RWPE1 (cell line): ENCODE measurements at regions not wholly inside any gene's neighbourhood (a gene's known extent, or its start where the extent isn't known, plus 50 kb on each side); places are given as distances from the start of the nearest gene placed in this dataset.
"Not testable (repeated sequence)": the region's sequence is repeated elsewhere in the genome, so short reads cannot be mapped to it uniquely, and the experiment has no call there.

Experiments used
- CTCF ChIA-PET: fragments of 350-600 bp; sonication (Branson Sonifier 250); formaldehyde crosslinking; extraction: SDS; loops from one replicate; lab custom pipeline; 2021; lab: Yijun Ruan, JAX
- POLR2A ChIA-PET: fragments of 400-600 bp; formaldehyde crosslinking; extraction: SDS; loops from one replicate; lab custom pipeline; 2020; ENCODE audit warnings: antibody characterized with exemption; ENCODE audit not compliant: low non-redundant PET; lab: Yijun Ruan, JAX
- DNase-seq: peaks from one replicate; pipeline ENCODE4 v3.0.0; 2012; ENCODE audit warnings: low spot score
- H3K27ac ChIP-seq: fragments of 450-650 bp; 2 replicates; pipeline ENCODE4 v1.5.1; 2017
- TF ChIP-seq, protein P1 (sequence below): fragments of 450-650 bp; conservative IDR thresholded peaks from 2 replicates; pipeline ENCODE4 v1.5.1; 2017; ENCODE audit warnings: low read depth, mild to moderate bottlenecking

DNA sequence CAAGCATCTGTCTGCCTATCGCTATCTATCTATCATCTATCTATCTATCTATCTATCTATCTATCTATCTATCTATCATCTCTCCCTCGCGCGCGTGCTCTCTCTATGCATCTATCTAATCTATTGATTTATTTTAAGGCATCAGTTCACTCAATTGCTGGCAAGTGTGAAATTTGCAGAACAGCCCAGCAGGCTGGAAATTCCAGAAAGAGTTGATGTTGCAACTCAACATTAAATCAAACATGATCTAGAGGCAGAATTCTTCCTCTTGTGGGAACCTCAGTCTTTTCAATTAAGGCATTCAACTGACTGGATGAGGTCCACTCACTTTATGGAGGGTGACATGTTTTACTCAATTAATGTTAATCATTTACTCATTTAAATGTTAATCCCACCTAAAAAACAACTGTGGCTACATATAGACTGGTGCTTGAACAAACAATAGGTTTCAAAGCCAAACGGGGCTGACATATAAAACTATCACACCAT, 1210.8 kb downstream of the GALC start:
- TF ChIP-seq, protein P1, sequence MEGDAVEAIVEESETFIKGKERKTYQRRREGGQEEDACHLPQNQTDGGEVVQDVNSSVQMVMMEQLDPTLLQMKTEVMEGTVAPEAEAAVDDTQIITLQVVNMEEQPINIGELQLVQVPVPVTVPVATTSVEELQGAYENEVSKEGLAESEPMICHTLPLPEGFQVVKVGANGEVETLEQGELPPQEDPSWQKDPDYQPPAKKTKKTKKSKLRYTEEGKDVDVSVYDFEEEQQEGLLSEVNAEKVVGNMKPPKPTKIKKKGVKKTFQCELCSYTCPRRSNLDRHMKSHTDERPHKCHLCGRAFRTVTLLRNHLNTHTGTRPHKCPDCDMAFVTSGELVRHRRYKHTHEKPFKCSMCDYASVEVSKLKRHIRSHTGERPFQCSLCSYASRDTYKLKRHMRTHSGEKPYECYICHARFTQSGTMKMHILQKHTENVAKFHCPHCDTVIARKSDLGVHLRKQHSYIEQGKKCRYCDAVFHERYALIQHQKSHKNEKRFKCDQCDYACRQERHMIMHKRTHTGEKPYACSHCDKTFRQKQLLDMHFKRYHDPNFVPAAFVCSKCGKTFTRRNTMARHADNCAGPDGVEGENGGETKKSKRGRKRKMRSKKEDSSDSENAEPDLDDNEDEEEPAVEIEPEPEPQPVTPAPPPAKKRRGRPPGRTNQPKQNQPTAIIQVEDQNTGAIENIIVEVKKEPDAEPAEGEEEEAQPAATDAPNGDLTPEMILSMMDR, result no peak
- DNase-seq, result no peak
- POLR2A ChIA-PET, result no interaction called here
- CTCF ChIA-PET, result no interaction called here
- no peak overlapping the region for H3K27ac ChIP-seq

DNA sequence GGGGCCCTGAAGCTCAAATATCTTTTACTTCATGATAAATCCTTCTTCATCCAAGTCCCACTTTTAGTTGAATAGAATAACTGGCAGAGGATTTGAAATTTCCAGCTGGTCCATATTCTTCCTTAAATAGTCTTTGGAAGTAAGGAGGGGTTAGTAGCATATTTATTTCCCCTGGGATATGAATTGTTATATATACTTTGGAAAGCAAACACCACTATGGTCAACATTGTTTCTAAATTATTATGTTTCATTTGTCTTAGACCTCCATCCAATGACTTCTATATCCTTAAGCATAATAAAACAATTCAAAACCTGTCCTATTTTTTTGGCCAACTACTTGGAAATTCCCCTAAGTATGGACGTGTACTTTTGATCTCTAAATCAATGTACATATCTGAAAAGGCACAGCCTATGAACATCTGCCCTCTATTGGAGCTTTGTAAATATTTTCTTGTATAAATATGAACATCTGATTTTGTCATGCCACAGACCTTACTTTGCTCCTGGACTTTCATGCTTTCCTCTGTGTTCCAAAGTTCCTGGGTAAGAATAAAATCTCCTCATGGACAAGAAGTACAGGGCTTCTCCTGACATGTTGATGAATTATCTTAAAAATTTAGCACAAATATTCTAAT, 1212.0 kb downstream of the GALC start:
- TF ChIP-seq, protein P1, result no peak
- no peak for DNase-seq
- ChIA-PET CTCF (no interaction called here), POLR2A (no interaction called here)
- no peak overlapping the region for H3K27ac ChIP-seq

DNA sequence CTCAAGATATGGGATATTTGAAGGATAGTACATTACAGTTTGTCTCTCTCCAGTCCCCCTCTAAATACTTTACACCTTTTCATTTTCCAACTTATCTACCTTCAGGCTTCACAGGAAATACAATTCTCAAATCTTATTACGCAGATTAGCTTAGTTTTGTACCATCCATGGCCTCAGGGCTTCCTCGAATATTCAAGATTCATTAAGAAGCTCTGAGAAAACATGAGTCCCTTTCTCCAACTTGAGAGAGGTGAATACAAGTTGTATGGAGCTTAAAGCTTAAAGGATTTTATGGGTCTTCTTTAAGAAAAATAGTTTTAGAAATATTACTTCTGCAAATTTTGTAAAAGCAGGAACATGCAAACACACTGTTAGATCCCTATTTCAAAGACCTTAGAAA, 1212.5 kb downstream of the GALC start:
- DNase-seq, result no peak
- ChIA-PET POLR2A (no interaction called here), CTCF (no interaction called here)
- no peak overlapping the region for H3K27ac ChIP-seq
- TF ChIP-seq, protein P1, result no peak

DNA sequence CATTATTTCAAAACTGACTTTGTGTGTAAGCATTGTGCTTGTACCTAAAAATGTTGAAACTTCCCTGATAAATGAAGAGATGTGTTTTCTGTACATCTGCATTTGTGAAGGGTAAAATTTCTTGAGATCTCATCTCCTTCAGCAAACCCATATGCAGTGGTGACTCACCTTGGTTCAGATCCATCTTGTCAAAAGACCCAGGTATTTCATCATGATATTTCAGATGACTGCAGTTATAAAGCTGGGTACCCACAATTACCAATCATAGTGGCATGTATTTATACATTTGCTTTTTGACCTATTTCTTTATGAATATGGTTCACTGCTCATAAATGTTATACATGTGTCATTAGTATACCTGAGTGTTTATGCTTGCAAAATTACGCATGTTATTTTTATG, 1213.6 kb downstream of the GALC start:
- DNase-seq, result peak; percentile 29
- CTCF ChIA-PET, result no interaction called here
- H3K27ac ChIP-seq, result no peak overlapping the region

DNA sequence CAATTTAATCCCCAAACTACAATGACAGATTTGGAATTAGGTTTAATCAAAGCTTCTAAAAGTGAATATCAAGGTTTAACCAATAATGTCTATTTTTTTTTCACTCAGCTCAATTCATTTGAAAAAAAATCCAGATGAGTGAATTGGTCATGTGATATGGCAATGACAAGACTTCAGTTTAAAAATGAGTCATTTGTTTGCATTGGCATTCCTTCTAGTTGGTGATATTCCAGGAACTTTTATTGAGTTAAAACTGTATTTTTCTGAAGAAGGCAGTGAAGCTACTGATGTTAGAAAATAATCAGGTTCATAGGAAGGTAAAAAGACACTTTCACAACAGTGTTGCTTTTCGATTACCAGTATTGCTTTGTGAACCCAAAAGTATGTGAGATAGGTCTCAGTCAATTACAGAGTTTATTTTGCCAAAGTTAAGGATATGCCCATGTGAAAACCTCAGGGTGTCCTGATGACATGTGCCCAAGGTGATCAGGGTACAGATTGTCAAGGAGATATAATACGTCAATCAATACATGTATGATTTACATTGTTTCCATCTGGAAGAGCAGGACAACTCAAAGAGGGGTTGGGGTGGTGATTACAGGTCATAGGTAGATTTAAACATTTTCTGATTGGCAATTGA, 1214.9 kb downstream of the GALC start:
- TF ChIP-seq, protein P1, result no peak
- POLR2A ChIA-PET, result no interaction called here
- H3K27ac ChIP-seq, result no peak overlapping the region
- peak; percentile 9 for DNase-seq
- CTCF ChIA-PET, result no interaction called here

More for the DNA sequence above, 1213.6 kb downstream of the GALC start:
- POLR2A ChIA-PET, result no interaction called here
- TF ChIP-seq, protein P1, result no peak

DNA sequence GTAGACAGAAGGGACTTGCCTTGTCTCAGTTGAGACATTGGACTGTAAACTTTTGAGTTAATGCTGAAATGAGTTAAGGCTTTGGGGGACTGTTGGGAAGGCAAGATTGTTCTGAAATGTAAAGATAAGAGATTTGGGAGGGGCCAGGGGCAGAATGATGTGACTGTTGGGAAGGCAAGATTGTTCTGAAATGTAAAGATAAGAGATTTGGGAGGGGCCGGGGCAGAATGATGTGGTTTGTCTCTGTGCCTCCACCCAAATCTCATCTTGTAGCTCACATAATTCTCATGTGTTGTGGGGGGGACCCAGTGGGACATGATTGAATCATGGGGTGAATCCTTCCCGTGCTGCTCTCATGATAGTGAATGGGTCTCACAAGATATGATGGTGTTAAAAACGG, 1217.1 kb downstream of the GALC start:
- POLR2A ChIA-PET, H3K27ac ChIP-seq, DNase-seq: not testable (repeated sequence)
- CTCF ChIA-PET, result interaction anchor here (0.6 to 0.7 kb wide), 2 partner anchors 401 to 1412 kb away, joined by 3 to 6 read pairs; no protein-coding TSS in a partner anchor

DNA sequence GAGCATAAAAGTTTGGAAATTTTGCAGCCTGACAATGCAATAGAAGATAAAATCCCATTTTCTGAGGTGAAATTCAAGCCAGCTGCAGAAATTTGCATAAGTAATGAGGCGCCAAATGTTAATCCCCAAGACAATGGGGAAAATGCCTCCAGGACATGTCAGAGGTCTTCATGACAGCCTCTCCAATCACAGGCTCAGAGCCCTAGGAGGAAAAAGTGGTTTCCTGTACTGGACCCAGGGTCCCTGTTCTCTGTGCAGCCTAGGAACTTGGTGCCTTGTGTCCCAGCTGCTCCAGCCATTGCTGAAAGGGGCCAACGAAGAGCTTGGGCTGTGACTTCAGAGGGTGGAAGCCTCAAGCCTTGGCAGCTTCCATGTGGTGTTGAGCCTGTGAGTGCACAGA, 1218.1 kb downstream of the GALC start:
- no peak for DNase-seq
- CTCF ChIA-PET, result no interaction called here
- TF ChIP-seq, protein P1, result no peak
- POLR2A ChIA-PET, result no interaction called here
- H3K27ac ChIP-seq, result no peak overlapping the region
